Transverse colon (tissue), 4 donors: ENCODE measurements at regions not wholly inside any gene's neighbourhood (a gene's known extent, or its start where the extent isn't known, plus 50 kb on each side); places are given as distances from the start of the nearest gene placed in this dataset.

Experiments
- EP300 ChIP-seq: sonication (generic); formaldehyde crosslinking; IDR thresholded peaks from one replicate; pipeline ENCODE4 v1.6.1; 2017; ENCODE audit warnings: antibody characterized with exemption, low read depth
- POLR2AphosphoS5 ChIP-seq, 3 donors: sonication (generic); formaldehyde crosslinking; IDR thresholded peaks; one replicate each; pipeline ENCODE4 v1.6.1; 2016; ENCODE audit warnings: antibody characterized with exemption in 3 of 3
- TF ChIP-seq, protein P1 (sequence below), 5 experiments: fragments of 200-600 bp in 3 of 5; fragments of 450-650 bp in 2 of 5; sonication (generic) in 3 of 5; IDR thresholded peaks; 1 replicate in 2 of 5; 2 replicates in 3 of 5; pipeline ENCODE4 v1.5.1; 2016 to 2017; ENCODE audit warnings: antibody characterized with exemption in 5 of 5, inconsistent platforms in 3 of 5, mild to moderate bottlenecking in 2 of 5, moderate library complexity in 1 of 5

DNA sequence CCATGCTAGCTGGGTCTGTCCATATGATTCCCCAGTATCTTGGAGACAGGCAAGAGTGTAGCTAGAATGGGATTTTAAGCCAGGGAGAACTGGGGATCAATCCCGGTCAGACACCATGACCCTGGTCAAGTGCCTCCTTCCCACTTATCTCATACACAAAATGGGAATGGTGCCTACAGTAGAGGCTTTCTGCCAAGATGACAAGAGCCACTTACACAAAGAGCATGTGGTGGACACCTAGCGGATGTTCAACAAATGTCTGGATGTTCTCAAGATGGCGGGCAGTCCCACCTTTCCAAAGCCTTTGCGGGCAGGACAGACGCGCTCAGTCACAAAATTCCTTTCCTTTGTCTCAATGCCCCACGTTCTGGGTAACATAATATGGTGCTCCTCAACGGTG, 57.3 kb downstream of the MAF start:
- TF ChIP-seq, protein P1, sequence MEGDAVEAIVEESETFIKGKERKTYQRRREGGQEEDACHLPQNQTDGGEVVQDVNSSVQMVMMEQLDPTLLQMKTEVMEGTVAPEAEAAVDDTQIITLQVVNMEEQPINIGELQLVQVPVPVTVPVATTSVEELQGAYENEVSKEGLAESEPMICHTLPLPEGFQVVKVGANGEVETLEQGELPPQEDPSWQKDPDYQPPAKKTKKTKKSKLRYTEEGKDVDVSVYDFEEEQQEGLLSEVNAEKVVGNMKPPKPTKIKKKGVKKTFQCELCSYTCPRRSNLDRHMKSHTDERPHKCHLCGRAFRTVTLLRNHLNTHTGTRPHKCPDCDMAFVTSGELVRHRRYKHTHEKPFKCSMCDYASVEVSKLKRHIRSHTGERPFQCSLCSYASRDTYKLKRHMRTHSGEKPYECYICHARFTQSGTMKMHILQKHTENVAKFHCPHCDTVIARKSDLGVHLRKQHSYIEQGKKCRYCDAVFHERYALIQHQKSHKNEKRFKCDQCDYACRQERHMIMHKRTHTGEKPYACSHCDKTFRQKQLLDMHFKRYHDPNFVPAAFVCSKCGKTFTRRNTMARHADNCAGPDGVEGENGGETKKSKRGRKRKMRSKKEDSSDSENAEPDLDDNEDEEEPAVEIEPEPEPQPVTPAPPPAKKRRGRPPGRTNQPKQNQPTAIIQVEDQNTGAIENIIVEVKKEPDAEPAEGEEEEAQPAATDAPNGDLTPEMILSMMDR (IDR thresholded peaks at IDR 0.05): no peak
- TF ChIP-seq POLR2AphosphoS5 (IDR thresholded peaks at IDR 0.05) (no peak), EP300 (no peak)
